GM21529 (cell line): ENCODE measurements at regions not wholly inside any gene's neighbourhood (a gene's known extent, or its start where the extent isn't known, plus 50 kb on each side); places are given as distances from the start of the nearest gene placed in this dataset.

Experiments used
- ATAC-seq: cut with Tn5 transposase; IDR thresholded peaks from one replicate; pipeline ENCODE4 v1.9.1; 2021; ENCODE audit not compliant: unreplicated experiment

GRCh38 chrX:39716401-39716800 is 381.4 kb downstream of the BCOR start:
- ATAC-seq = no peak

GRCh38 chrX:39716802-39717540 is 380.8 kb downstream of the BCOR start:
- no peak for ATAC-seq

GRCh38 chrX:39718981-39719380 is 378.8 kb downstream of the BCOR start:
- no peak for ATAC-seq

- no peak for ATAC-seq
These were observed 376.8 kb downstream of the BCOR start for GRCh38 chrX:39720945-39721344.

- no peak for ATAC-seq
These were observed 376.0 kb downstream of the BCOR start for GRCh38 chrX:39721566-39722279.

- no peak for ATAC-seq
These were observed 373.2 kb downstream of the BCOR start for GRCh38 chrX:39724544-39724943.

GRCh38 chrX:39725114-39725513 is 372.6 kb downstream of the BCOR start:
- ATAC-seq = no peak

- no peak for ATAC-seq
These were observed 371.7 kb downstream of the BCOR start for GRCh38 chrX:39725928-39726619.

- ATAC-seq = no peak
These were observed 371.0 kb downstream of the BCOR start for GRCh38 chrX:39726771-39727170.

- ATAC-seq = no peak
These were observed 369.7 kb downstream of the BCOR start for GRCh38 chrX:39728025-39728424.

GRCh38 chrX:39728852-39729598 is 368.7 kb downstream of the BCOR start:
- ATAC-seq = no peak

- no peak for ATAC-seq
These were observed 367.6 kb downstream of the BCOR start for GRCh38 chrX:39729981-39730661.

GRCh38 chrX:39730662-39731329 is 367.0 kb downstream of the BCOR start:
- ATAC-seq = no peak

GRCh38 chrX:39731330-39731667 is 366.5 kb downstream of the BCOR start:
- ATAC-seq = no peak

- no peak for ATAC-seq
These were observed 366.0 kb downstream of the BCOR start for GRCh38 chrX:39731735-39732134.

GRCh38 chrX:39733745-39734144 is 364.0 kb downstream of the BCOR start:
- ATAC-seq = no peak

- no peak for ATAC-seq
These were observed 363.5 kb downstream of the BCOR start for GRCh38 chrX:39734174-39734776.

GRCh38 chrX:39736216-39737211 is 361.2 kb downstream of the BCOR start:
- no peak for ATAC-seq

GRCh38 chrX:39739585-39739984 is 358.2 kb downstream of the BCOR start:
- ATAC-seq = no peak
